Fibroblast of the aortic adventitia (primary cell): ENCODE measurements at regions not wholly inside any gene's neighbourhood (a gene's known extent, or its start where the extent isn't known, plus 50 kb on each side); places are given as distances from the start of the nearest gene placed in this dataset.
A peak's percentile ranks its signal among the peaks of the same experiment; 100 is the strongest.

Experiments used
- DNase-seq: peaks from one replicate; pipeline ENCODE4 v3.0.0-alpha.2; 2010; ENCODE audit warnings: low read depth
- H3K4me3 ChIP-seq: 2 replicates; pipeline ENCODE4 v1.5.1; 2011; ENCODE audit warnings: low read depth, mild to moderate bottlenecking, control low read depth, low read length, moderate library complexity
- CTCF ChIP-seq: IDR thresholded peaks from 2 replicates; pipeline ENCODE4 v1.5.1; 2011; ENCODE audit warnings: mild to moderate bottlenecking, low read length, control low read depth, inconsistent platforms; ENCODE audit not compliant: insufficient read depth

DNA sequence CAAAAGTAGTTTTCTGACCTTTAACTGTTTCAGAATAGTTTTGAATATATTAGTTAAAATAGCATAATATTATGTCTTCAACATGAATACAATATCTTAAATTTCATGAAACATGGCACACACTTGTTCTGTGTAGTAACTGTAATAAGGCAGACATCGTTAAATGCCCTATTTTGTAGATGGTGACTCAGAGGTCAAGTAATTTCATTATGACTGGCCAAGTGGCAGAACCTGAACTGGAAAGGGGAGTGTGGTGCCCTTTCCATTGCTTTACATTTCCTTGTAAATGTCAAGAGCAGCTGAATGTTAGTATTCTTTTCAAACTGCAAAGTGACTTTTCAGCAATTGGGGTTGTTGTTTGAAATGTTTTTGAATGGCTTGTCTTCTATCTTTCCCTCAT, 201.2 kb upstream of the CDKN2B start:
- no peak for TF ChIP-seq CTCF

DNA sequence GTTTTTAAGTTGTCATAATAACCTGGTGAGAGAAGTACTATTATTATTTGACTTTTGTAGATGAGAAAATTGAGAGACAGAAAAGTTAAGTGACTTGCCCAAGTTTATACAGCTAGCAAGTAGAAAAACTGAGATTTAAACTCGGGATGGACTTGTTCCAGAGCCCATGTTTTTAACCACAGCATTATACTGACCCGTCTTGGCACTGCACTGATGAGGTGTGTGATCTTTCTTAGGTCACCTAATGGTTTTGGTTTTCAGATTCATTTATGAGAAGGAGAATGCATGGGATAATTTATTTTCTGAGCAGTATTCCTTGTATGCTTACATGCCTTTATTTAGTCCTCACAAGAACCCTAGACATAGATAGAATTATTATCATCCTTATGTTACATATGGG, 201.8 kb upstream of the CDKN2B start:
- TF ChIP-seq CTCF: no peak
- H3K4me3 ChIP-seq: no peak overlapping the region
- DNase-seq: no peak

More for the DNA sequence above, 201.2 kb upstream of the CDKN2B start:
- no peak overlapping the region for H3K4me3 ChIP-seq
- DNase-seq: no peak

- DNase-seq: peak; percentile 94
- H3K4me3 ChIP-seq: no peak overlapping the region
- TF ChIP-seq CTCF: no peak
Observed at GRCh38 chr9:22211588-22212360, 202.7 kb upstream of the CDKN2B start.

GRCh38 chr9:22214021-22214420, 204.9 kb upstream of the CDKN2B start:
- DNase-seq: no peak
- no peak overlapping the region for H3K4me3 ChIP-seq
- no peak for TF ChIP-seq CTCF

DNA sequence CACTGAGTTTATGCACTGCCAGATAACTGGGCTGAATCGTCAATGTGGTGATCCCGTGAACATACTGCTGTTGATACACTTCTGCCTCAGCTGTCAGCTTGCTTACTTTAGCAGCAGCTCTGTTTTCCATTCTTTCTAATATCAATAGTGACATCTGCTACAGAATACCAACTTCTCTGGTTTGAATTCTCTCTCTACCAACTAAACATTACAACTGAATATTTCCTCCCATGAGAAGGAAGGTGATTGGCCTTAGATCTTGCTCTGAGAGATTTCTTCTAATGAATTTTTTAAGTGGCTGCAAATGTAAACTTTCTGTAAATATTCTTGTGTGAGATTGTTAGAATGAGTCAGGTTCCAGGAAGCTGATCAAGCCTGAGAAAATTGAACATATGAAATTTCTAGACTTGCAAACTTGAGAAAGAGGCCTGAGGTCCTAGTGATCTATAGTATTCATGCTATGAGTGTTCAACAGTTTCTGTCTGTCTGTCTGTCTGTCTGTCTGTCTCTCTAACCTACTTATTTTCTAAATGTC, 205.5 kb upstream of the CDKN2B start:
- no peak overlapping the region for H3K4me3 ChIP-seq
- DNase-seq: no peak
- no peak for TF ChIP-seq CTCF

GRCh38 chr9:22215521-22215920, 206.4 kb upstream of the CDKN2B start:
- H3K4me3 ChIP-seq: no peak overlapping the region
- no peak for DNase-seq
- TF ChIP-seq CTCF: no peak
